CD14-positive monocyte (primary cell): ENCODE measurements at regions not wholly inside any gene's neighbourhood (a gene's known extent, or its start where the extent isn't known, plus 50 kb on each side); places are given as distances from the start of the nearest gene placed in this dataset.

Source experiments
- DNase-seq, 3 donors: peaks; one replicate each; pipeline ENCODE4 v3.0.0-alpha.2; 2011 to 2022
- H2AFZ ChIP-seq: 2 replicates; pipeline ENCODE4 v1.6.0; 2012; ENCODE audit warnings: mild to moderate bottlenecking, low read depth, low read length, inconsistent platforms; ENCODE audit not compliant: insufficient read depth, poor library complexity, severe bottlenecking
- H3K27ac ChIP-seq, 2 donors: 1 replicate in 1 of 2; 2 replicates in 1 of 2; pipeline ENCODE4 v1.5.1; 2012 to 2013; ENCODE audit warnings: low read length in 2 of 2, control low read depth in 1 of 2, inconsistent platforms in 1 of 2, low read depth in 1 of 2, mild to moderate bottlenecking in 1 of 2
- H3K27me3 ChIP-seq, 2 donors: one replicate each; pipeline versions ENCODE4 v1.6.0 to v1.6.1; 2011 to 2013; ENCODE audit warnings: low read length in 2 of 2; ENCODE audit not compliant: control insufficient read depth in 2 of 2, insufficient read depth in 2 of 2
- H3K36me3 ChIP-seq, 2 donors: replicated peaks in 1 of 2; 1 replicate in 1 of 2; 2 replicates in 1 of 2; pipeline versions ENCODE4 v1.5.1 to v1.6.1; 2012 to 2013; ENCODE audit warnings: low read length in 2 of 2, control low read depth in 1 of 2, inconsistent platforms in 1 of 2, mild to moderate bottlenecking in 1 of 2; ENCODE audit not compliant: insufficient read depth in 2 of 2, control insufficient read depth in 1 of 2
- H3K4me1 ChIP-seq, 2 donors: 1 replicate in 1 of 2; 2 replicates in 1 of 2; pipeline versions ENCODE4 v1.5.1 to v1.6.1; 2012 to 2013; ENCODE audit warnings: low read length in 2 of 2, control low read depth in 1 of 2, inconsistent platforms in 1 of 2, mild to moderate bottlenecking in 1 of 2, moderate library complexity in 1 of 2; ENCODE audit not compliant: insufficient read depth in 2 of 2, control insufficient read depth in 1 of 2
- H3K4me2 ChIP-seq: replicated peaks from 2 replicates; pipeline ENCODE3; 2012; ENCODE audit warnings: low read length, moderate library complexity, mild to moderate bottlenecking; ENCODE audit not compliant: poor library complexity, severe bottlenecking; ENCODE audit errors: extremely low read depth
- H3K4me3 ChIP-seq, 3 experiments: fragments of 200-600 bp in 1 of 3; sonication (generic) in 1 of 3; replicated peaks in 1 of 3; 1 replicate in 2 of 3; 2 replicates in 1 of 3; pipeline ENCODE4 v1.5.1; 2011 to 2013; ENCODE audit warnings: low read length in 3 of 3, mild to moderate bottlenecking in 3 of 3, control low read depth in 2 of 3, low read depth in 2 of 3, inconsistent platforms in 1 of 3, moderate library complexity in 1 of 3
- H3K79me2 ChIP-seq: 2 replicates; pipeline ENCODE4 v1.6.0; 2012; ENCODE audit warnings: mild to moderate bottlenecking, control low read depth, inconsistent platforms, low read length, moderate library complexity; ENCODE audit not compliant: insufficient read depth
- H3K9ac ChIP-seq: 2 replicates; pipeline ENCODE4 v1.6.0; 2017; ENCODE audit warnings: low read length, mild to moderate bottlenecking; ENCODE audit not compliant: insufficient read depth, poor library complexity, severe bottlenecking
- H3K9me3 ChIP-seq, 2 donors: replicated peaks in 1 of 2; 1 replicate in 1 of 2; 2 replicates in 1 of 2; pipeline versions ENCODE4 v1.5.1 to v1.6.1; 2012 to 2013; ENCODE audit warnings: low read length in 2 of 2, control low read depth in 1 of 2; ENCODE audit not compliant: control insufficient read depth in 1 of 2, insufficient read depth in 1 of 2
- H4K20me1 ChIP-seq: 2 replicates; pipeline ENCODE4 v1.6.0; 2012; ENCODE audit warnings: mild to moderate bottlenecking, low read length, control low read depth, moderate library complexity; ENCODE audit not compliant: insufficient read depth
- H3K27ac Mint-ChIP-seq, 7 donors: one replicate each; pipeline ENCODE4 v1.8.0; 2020; ENCODE audit warnings: mild to moderate bottlenecking in 7 of 7, mixed read lengths in 7 of 7, moderate library complexity in 6 of 7, inconsistent platforms in 2 of 7
- H3K27me3 Mint-ChIP-seq, 3 donors: one replicate each; pipeline ENCODE4 v1.8.0; 2021 to 2022; ENCODE audit warnings: low read depth in 3 of 3, mild to moderate bottlenecking in 3 of 3, mixed read lengths in 3 of 3, moderate library complexity in 3 of 3, inconsistent platforms in 1 of 3
- H3K36me3 Mint-ChIP-seq, 2 donors: one replicate each; pipeline ENCODE4 v1.8.0; 2020; ENCODE audit warnings: mixed read lengths in 2 of 2, inconsistent platforms in 1 of 2, mild to moderate bottlenecking in 1 of 2
- H3K4me1 Mint-ChIP-seq: one replicate; pipeline ENCODE4 v1.8.0; 2020; ENCODE audit warnings: mild to moderate bottlenecking, mixed read lengths
- H3K4me3 Mint-ChIP-seq, 2 donors: one replicate each; pipeline ENCODE4 v1.8.0; 2020; ENCODE audit warnings: mild to moderate bottlenecking in 2 of 2, mixed read lengths in 2 of 2, moderate library complexity in 1 of 2
- H3K9me3 Mint-ChIP-seq, 7 donors: one replicate each; pipeline ENCODE4 v1.8.0; 2020 to 2022; ENCODE audit warnings: mixed read lengths in 7 of 7, mild to moderate bottlenecking in 6 of 7, moderate library complexity in 6 of 7, inconsistent platforms in 2 of 7
- CTCF ChIP-seq: fragments of 200-600 bp; IDR thresholded peaks from one replicate; pipeline ENCODE4 v1.8.0; 2022; ENCODE audit warnings: antibody characterized with exemption, mild to moderate bottlenecking
- WGBS: methylation state at CpG from one replicate; pipeline ENCODE4 v1.1.5; 2013; ENCODE audit warnings: missing lambda C conversion rate; ENCODE audit not compliant: insufficient coverage; 5-methylcytosine and 5-hydroxymethylcytosine counted together
- intact Hi-C, 2 donors: fragments of 100-400 bp; cut with micrococcal nuclease; formaldehyde crosslinking; loops; one replicate each; pipeline versions ENCODE4 v1.15.0 to v1.15.1; 2023

- H3K9ac ChIP-seq: no peak overlapping the region
- no peak overlapping the region for H3K4me3 ChIP-seq
- no peaks in the 10 kb centered on the region for H3K4me1 ChIP-seq
- H2AFZ ChIP-seq: no peak overlapping the region
- Mint-ChIP-seq H3K27ac (no peak overlapping the region), H3K9me3 (peaks cover 0 to 6% (median 4%) of the 10 kb centered on the region in 7 donors), H3K27me3 (no peaks in the 10 kb centered on the region), H3K4me1 (no peaks in the 10 kb centered on the region), H3K36me3 (no peaks in the 10 kb centered on the region), H3K4me3 (no peak overlapping the region)
- no peaks in the 10 kb centered on the region for H3K27me3 ChIP-seq
- no CpG with 5 or more reads among the region's 4 CpGs for WGBS
- no peaks in the 10 kb centered on the region for H4K20me1 ChIP-seq
- no peak for TF ChIP-seq CTCF
- H3K4me2 ChIP-seq: no peak overlapping the region
- no peaks in the 10 kb centered on the region for H3K36me3 ChIP-seq
- peaks cover 6% of the 10 kb centered on the region in 2 donors for H3K9me3 ChIP-seq
- no peak overlapping the region for H3K27ac ChIP-seq
- intact Hi-C loops: no loop called here
- no peaks in the 10 kb centered on the region for H3K79me2 ChIP-seq
- no peak for DNase-seq
Measured at GRCh38 chr11:28636033-28636432, 527.8 kb downstream of the METTL15 start.

- TF ChIP-seq CTCF: no peak
- no peaks in the 10 kb centered on the region for H4K20me1 ChIP-seq
- no peaks in the 10 kb centered on the region for H3K4me1 Mint-ChIP-seq
- no peak overlapping the region for H3K27ac ChIP-seq
- H3K4me3 Mint-ChIP-seq: no peak overlapping the region
- H3K4me1 ChIP-seq: no peaks in the 10 kb centered on the region
- H3K27ac Mint-ChIP-seq: no peak overlapping the region
- H3K4me2 ChIP-seq: no peak overlapping the region
- H3K9ac ChIP-seq: no peak overlapping the region
- H3K36me3 Mint-ChIP-seq: no peaks in the 10 kb centered on the region
- no peaks in the 10 kb centered on the region for H3K36me3 ChIP-seq
- no peaks in the 10 kb centered on the region for H3K9me3 ChIP-seq
- DNase-seq: no peak
- H3K79me2 ChIP-seq: no peaks in the 10 kb centered on the region
- intact Hi-C loops: no loop called here
- H2AFZ ChIP-seq: no peak overlapping the region
- H3K4me3 ChIP-seq: no peak overlapping the region
- H3K27me3 Mint-ChIP-seq: no peaks in the 10 kb centered on the region
- H3K27me3 ChIP-seq: no peaks in the 10 kb centered on the region
- no CpG with 5 or more reads among the region's 2 CpGs for whole genome bisulfite sequencing
- H3K9me3 Mint-ChIP-seq: peaks cover 0 to 4% (median 0%) of the 10 kb centered on the region in 7 donors
Measured at GRCh38 chr11:28632338-28632737, 524.1 kb downstream of the METTL15 start.
